ENCODE measurements at regions not wholly inside any gene's neighbourhood (a gene's known extent, or its start where the extent isn't known, plus 50 kb on each side); places are given as distances from the start of the nearest gene placed in this dataset.
"Not testable (repeated sequence)": the region's sequence is repeated elsewhere in the genome, so short reads cannot be mapped to it uniquely, and the experiment has no call there.

DNA sequence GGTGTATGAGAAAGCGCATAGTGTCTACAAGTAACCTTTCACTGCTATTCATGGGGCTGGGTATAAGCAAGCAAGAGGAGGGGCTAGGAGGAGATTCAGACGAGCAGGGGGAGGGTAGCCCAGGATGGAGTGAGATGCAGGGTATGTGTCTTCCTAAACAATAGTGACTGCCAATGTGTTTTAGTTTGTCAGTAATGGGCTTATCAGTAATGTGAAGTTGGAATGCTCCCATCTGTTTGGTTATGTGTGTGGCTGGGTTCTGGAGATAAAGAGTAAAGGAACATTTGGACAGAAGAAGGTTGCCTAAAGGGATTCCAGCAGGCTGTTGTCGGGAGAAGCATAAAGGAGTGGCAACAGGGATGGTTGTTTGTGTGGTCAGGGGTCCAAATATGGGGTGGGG lies 62.7 kb upstream of the EZR start:
- TF ChIP-seq, protein P1, sequence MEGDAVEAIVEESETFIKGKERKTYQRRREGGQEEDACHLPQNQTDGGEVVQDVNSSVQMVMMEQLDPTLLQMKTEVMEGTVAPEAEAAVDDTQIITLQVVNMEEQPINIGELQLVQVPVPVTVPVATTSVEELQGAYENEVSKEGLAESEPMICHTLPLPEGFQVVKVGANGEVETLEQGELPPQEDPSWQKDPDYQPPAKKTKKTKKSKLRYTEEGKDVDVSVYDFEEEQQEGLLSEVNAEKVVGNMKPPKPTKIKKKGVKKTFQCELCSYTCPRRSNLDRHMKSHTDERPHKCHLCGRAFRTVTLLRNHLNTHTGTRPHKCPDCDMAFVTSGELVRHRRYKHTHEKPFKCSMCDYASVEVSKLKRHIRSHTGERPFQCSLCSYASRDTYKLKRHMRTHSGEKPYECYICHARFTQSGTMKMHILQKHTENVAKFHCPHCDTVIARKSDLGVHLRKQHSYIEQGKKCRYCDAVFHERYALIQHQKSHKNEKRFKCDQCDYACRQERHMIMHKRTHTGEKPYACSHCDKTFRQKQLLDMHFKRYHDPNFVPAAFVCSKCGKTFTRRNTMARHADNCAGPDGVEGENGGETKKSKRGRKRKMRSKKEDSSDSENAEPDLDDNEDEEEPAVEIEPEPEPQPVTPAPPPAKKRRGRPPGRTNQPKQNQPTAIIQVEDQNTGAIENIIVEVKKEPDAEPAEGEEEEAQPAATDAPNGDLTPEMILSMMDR (IDR thresholded peaks at IDR 0.05), result not testable (repeated sequence)
- not testable (repeated sequence) for TF ChIP-seq POLR2A (IDR thresholded peaks at IDR 0.05)
